NT2/D1 (cell line): ENCODE measurements at regions not wholly inside any gene's neighbourhood (a gene's known extent, or its start where the extent isn't known, plus 50 kb on each side); places are given as distances from the start of the nearest gene placed in this dataset.

Experiments
- DNase-seq: peaks from one replicate; pipeline ENCODE4 v3.0.0-alpha.2; 2011; ENCODE audit warnings: low read depth, low spot score
- H3K27me3 ChIP-seq: 2 replicates; pipeline ENCODE4 v1.6.0; 2011; ENCODE audit warnings: mild to moderate bottlenecking; ENCODE audit not compliant: insufficient read length, insufficient read depth
- H3K36me3 ChIP-seq: 2 replicates; pipeline ENCODE4 v1.6.1; 2011; ENCODE audit warnings: mild to moderate bottlenecking, low read length, mixed read lengths; ENCODE audit not compliant: insufficient read depth, insufficient read length
- H3K4me1 ChIP-seq: 2 replicates; pipeline ENCODE4 v1.5.1; 2011; ENCODE audit not compliant: insufficient read depth, insufficient read length
- H3K4me3 ChIP-seq: 2 replicates; pipeline ENCODE4 v1.5.1; 2011; ENCODE audit warnings: low read depth; ENCODE audit not compliant: insufficient read length
- H3K9ac ChIP-seq: 2 replicates; pipeline ENCODE4 v1.6.0; 2011; ENCODE audit warnings: low read depth; ENCODE audit not compliant: insufficient read length
- H3K9me3 ChIP-seq: 2 replicates; pipeline ENCODE4 v1.5.1; 2011; ENCODE audit warnings: mild to moderate bottlenecking, low read length; ENCODE audit not compliant: insufficient read depth
- SUZ12 ChIP-seq: IDR thresholded peaks from 2 replicates; pipeline ENCODE4 v1.6.1; 2011; ENCODE audit not compliant: insufficient read length, insufficient read depth; ENCODE audit errors: extremely low read depth
- YY1 ChIP-seq: IDR thresholded peaks from 2 replicates; pipeline ENCODE4 v1.6.1; 2011; ENCODE audit not compliant: insufficient read length, insufficient read depth
- ZNF274 ChIP-seq: IDR thresholded peaks from 2 replicates; pipeline ENCODE4 v1.6.1; 2011; ENCODE audit warnings: mild to moderate bottlenecking, low read depth, low read length

DNA sequence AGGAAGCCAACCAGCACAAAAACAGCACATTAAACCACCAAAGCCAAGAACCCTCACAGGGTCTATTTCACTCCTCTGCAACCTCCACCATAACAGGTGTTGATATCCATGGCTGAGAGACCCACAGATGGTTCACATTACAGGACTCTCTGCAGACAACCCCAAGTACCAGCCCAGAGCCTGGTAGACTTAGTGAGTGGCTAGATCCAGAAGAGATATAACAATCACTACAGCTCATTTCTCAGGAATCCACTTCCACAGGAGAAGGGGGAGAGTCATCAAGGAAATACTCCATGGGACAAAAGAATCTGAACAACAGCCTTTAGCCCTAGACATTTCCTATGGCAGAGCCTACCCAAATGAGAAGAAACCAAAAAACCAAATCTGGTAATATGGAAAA is 168.1 kb upstream of the CD96 start:
- Histone ChIP-seq H3K9ac (no peak overlapping the region), H3K9me3 (peaks cover 38% of the 10 kb centered on the region), H3K4me3 (no peak overlapping the region), H3K36me3 (no peaks in the 10 kb centered on the region), H3K27me3 (no peaks in the 10 kb centered on the region), H3K4me1 (no peaks in the 10 kb centered on the region)
- TF ChIP-seq YY1 (no peak), ZNF274 (no peak)
- DNase-seq, result no peak

DNA sequence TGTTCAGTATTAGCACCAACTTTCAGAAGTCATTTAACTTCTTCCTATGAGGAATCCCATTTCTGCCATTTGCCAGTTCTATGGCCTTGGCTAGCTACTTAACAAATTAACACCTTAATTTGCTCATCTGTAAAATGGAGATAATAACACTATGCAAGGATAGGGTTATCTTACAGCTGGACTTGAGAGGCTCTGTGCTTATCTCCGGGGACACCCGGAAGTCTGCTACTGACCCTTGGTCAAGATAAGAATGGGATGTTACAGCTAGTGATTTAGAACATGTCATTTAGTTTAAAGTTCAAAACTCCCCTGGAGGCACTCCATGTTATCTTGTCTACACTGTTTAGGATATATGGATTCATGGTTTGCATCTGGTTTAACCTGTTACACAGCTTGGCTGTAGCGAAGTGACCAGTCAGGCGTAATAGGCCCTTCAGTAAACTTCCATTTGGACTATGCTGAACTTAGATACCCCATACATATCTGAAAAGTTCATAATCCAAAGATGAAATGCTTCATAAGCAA is 156.0 kb upstream of the CD96 start:
- no peaks in the 10 kb centered on the region for H3K36me3 ChIP-seq
- H3K4me1 ChIP-seq, result no peaks in the 10 kb centered on the region
- no peak for DNase-seq
- H3K4me3 ChIP-seq, result no peak overlapping the region
- no peak overlapping the region for H3K9ac ChIP-seq
- no peaks in the 10 kb centered on the region for H3K9me3 ChIP-seq
- TF ChIP-seq YY1 (no peak), ZNF274 (no peak), SUZ12 (no peak)
- H3K27me3 ChIP-seq, result no peaks in the 10 kb centered on the region

- H3K36me3 ChIP-seq, result no peaks in the 10 kb centered on the region
- no peak for DNase-seq
- H3K4me1 ChIP-seq, result no peaks in the 10 kb centered on the region
- TF ChIP-seq SUZ12 (no peak), YY1 (no peak), ZNF274 (no peak)
- H3K9me3 ChIP-seq, result peaks cover 15% of the 10 kb centered on the region
- H3K27me3 ChIP-seq, result no peaks in the 10 kb centered on the region
- no peak overlapping the region for H3K9ac ChIP-seq
- no peak overlapping the region for H3K4me3 ChIP-seq
These were observed 149.1 kb upstream of the CD96 start for GRCh38 chr3:111392894-111393398.

GRCh38 chr3:111412656-111413055 is 129.3 kb upstream of the CD96 start:
- H3K9me3 ChIP-seq, result no peaks in the 10 kb centered on the region
- no peaks in the 10 kb centered on the region for H3K4me1 ChIP-seq
- H3K9ac ChIP-seq, result no peak overlapping the region
- no peak for TF ChIP-seq YY1
- DNase-seq, result no peak
- H3K4me3 ChIP-seq, result no peak overlapping the region
- no peaks in the 10 kb centered on the region for H3K36me3 ChIP-seq
- H3K27me3 ChIP-seq, result peaks cover 5% of the 10 kb centered on the region

DNA sequence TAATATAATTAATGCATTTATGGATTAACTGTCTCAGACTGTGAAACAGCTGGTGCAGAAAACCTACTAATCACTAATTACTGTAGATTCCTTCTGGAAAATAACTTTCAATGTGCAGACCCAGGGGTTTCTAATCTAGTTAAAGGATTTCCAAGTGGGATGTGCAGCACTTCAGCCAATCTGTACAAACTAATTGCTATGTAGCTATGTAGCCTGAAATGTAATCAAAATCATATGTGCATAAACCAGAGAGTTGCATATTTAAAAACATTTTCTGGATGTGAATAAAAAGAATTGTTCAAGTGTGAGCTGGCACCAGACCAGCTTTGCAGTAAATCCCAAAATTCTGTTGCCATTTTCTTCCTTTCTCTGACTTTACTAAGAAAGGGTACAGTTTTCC is 127.5 kb upstream of the CD96 start:
- no peak for DNase-seq
- Histone ChIP-seq H3K36me3 (no peaks in the 10 kb centered on the region), H3K4me3 (no peak overlapping the region), H3K27me3 (peaks cover 5% of the 10 kb centered on the region), H3K4me1 (no peaks in the 10 kb centered on the region), H3K9ac (no peak overlapping the region), H3K9me3 (no peaks in the 10 kb centered on the region)
- TF ChIP-seq YY1 (no peak), SUZ12 (no peak), ZNF274 (no peak)

DNA sequence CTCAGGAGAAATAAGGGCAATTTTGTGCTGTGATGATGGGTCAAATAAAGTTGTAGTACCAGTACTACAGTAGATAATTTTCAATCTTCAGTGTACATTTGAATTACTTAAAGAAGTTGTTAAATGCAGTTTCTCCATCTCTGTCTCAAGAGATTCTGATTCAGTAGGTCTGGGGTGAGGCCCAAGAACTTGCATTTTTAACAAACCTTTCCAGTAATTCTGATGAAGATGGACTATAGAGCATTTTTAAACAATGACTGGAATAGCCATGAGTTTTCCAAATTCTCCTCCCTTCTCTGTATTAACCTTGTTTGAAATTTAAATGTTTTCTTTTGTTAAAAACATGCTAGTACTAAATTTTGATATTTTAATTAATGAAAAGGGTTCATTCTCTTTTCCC is 127.0 kb upstream of the CD96 start:
- Histone ChIP-seq H3K4me3 (no peak overlapping the region), H3K9me3 (no peaks in the 10 kb centered on the region)
- TF ChIP-seq YY1 (no peak), ZNF274 (no peak), SUZ12 (no peak)

GRCh38 chr3:111418391-111418790 is 123.6 kb upstream of the CD96 start:
- H3K9me3 ChIP-seq, result no peaks in the 10 kb centered on the region
- no peak for DNase-seq
- H3K4me1 ChIP-seq, result no peaks in the 10 kb centered on the region
- no peak overlapping the region for H3K4me3 ChIP-seq
- peaks cover 5% of the 10 kb centered on the region for H3K27me3 ChIP-seq
- TF ChIP-seq ZNF274, result no peak
- no peaks in the 10 kb centered on the region for H3K36me3 ChIP-seq
- no peak overlapping the region for H3K9ac ChIP-seq

More for the DNA sequence above, 127.0 kb upstream of the CD96 start:
- Histone ChIP-seq H3K27me3 (peaks cover 5% of the 10 kb centered on the region), H3K9ac (no peak overlapping the region), H3K36me3 (no peaks in the 10 kb centered on the region), H3K4me1 (no peaks in the 10 kb centered on the region)
- DNase-seq, result no peak

- no peak overlapping the region for H3K9ac ChIP-seq
- no peaks in the 10 kb centered on the region for H3K36me3 ChIP-seq
- no peak for DNase-seq
- H3K4me1 ChIP-seq, result no peaks in the 10 kb centered on the region
- H3K9me3 ChIP-seq, result peaks cover 15% of the 10 kb centered on the region
- no peaks in the 10 kb centered on the region for H3K27me3 ChIP-seq
- H3K4me3 ChIP-seq, result no peak overlapping the region
- TF ChIP-seq SUZ12 (no peak), YY1 (no peak), ZNF274 (no peak)
These were observed 113.7 kb upstream of the CD96 start for GRCh38 chr3:111428301-111428700.
